ENCODE measurements at regions not wholly inside any gene's neighbourhood (a gene's known extent, or its start where the extent isn't known, plus 50 kb on each side); places are given as distances from the start of the nearest gene placed in this dataset.
"Not testable (repeated sequence)": the region's sequence is repeated elsewhere in the genome, so short reads cannot be mapped to it uniquely, and the experiment has no call there.

GRCh38 chr5:15366676-15367391 is 133.1 kb upstream of the FBXL7 start:
- H3K4me3 ChIP-seq (ENCODE audit: low read length): no peak overlapping the region
- intact Hi-C loops (cut with micrococcal nuclease): no loop called here
- TF ChIP-seq CTCF (IDR thresholded peaks at IDR 0.05): no peak
- ATAC-seq: no peak
- H3K4me1 ChIP-seq (ENCODE audit: control insufficient read depth, insufficient read depth, low read length): no peaks in the 10 kb centered on the region
- peaks cover 16 to 31% of the 10 kb centered on the region in 2 donors for H3K9me3 Mint-ChIP-seq
- H3K36me3 Mint-ChIP-seq: no peaks in the 10 kb centered on the region
- no peaks in the 10 kb centered on the region for H3K4me1 Mint-ChIP-seq
- DNase-seq: no peak
- H3K4me3 Mint-ChIP-seq: no peak overlapping the region
- H3K36me3 ChIP-seq (ENCODE audit: control insufficient read depth, insufficient read depth, low read length): no peaks in the 10 kb centered on the region
- no peak overlapping the region for H3K27ac Mint-ChIP-seq
- no peaks in the 10 kb centered on the region for H3K9me3 ChIP-seq (ENCODE audit: control insufficient read depth, insufficient read depth, low read length)
- H3K27me3 Mint-ChIP-seq (ENCODE audit: low read depth in 2 of 2): no peaks in the 10 kb centered on the region
- no peaks in the 10 kb centered on the region for H3K27me3 ChIP-seq (ENCODE audit: control insufficient read depth, insufficient read depth, low read length)
- WGBS (ENCODE audit: insufficient coverage): 81% methylated on average over 5 of the region's 6 CpGs
- H3K27ac ChIP-seq (ENCODE audit: low read length): no peak overlapping the region

GRCh38 chr5:15365070-15365469 is 134.9 kb upstream of the FBXL7 start:
- Histone ChIP-seq H3K4me1 (ENCODE audit: control insufficient read depth, insufficient read depth, low read length) (no peaks in the 10 kb centered on the region), H3K4me3 (ENCODE audit: low read length) (no peak overlapping the region), H3K9me3 (ENCODE audit: control insufficient read depth, insufficient read depth, low read length) (no peaks in the 10 kb centered on the region), H3K27ac (ENCODE audit: low read length) (no peak overlapping the region), H3K27me3 (ENCODE audit: control insufficient read depth, insufficient read depth, low read length) (no peaks in the 10 kb centered on the region), H3K36me3 (ENCODE audit: control insufficient read depth, insufficient read depth, low read length) (no peaks in the 10 kb centered on the region)
- no peaks in the 10 kb centered on the region for H3K4me1 Mint-ChIP-seq
- intact Hi-C loops (cut with micrococcal nuclease): no loop called here
- H3K36me3 Mint-ChIP-seq: no peaks in the 10 kb centered on the region
- ATAC-seq (no peak), DNase-seq (no peak)
- TF ChIP-seq CTCF (IDR thresholded peaks at IDR 0.05): no peak
- no peak overlapping the region for H3K27ac Mint-ChIP-seq
- peaks cover 15 to 28% of the 10 kb centered on the region in 2 donors for H3K9me3 Mint-ChIP-seq
- H3K27me3 Mint-ChIP-seq (ENCODE audit: low read depth in 2 of 2): no peaks in the 10 kb centered on the region
- H3K4me3 Mint-ChIP-seq: no peak overlapping the region

GRCh38 chr5:15363601-15364000 is 136.4 kb upstream of the FBXL7 start:
- Mint-ChIP-seq H3K27me3 (ENCODE audit: low read depth in 2 of 2) (no peaks in the 10 kb centered on the region), H3K27ac (no peak overlapping the region), H3K4me1 (no peaks in the 10 kb centered on the region), H3K4me3 (no peak overlapping the region), H3K9me3 (peaks cover 17 to 32% of the 10 kb centered on the region in 2 donors), H3K36me3 (no peaks in the 10 kb centered on the region)
- TF ChIP-seq CTCF (IDR thresholded peaks at IDR 0.05): no peak
- Histone ChIP-seq H3K27me3 (ENCODE audit: control insufficient read depth, insufficient read depth, low read length) (no peaks in the 10 kb centered on the region), H3K4me3 (ENCODE audit: low read length) (no peak overlapping the region), H3K36me3 (ENCODE audit: control insufficient read depth, insufficient read depth, low read length) (no peaks in the 10 kb centered on the region), H3K9me3 (ENCODE audit: control insufficient read depth, insufficient read depth, low read length) (no peaks in the 10 kb centered on the region), H3K27ac (ENCODE audit: low read length) (no peak overlapping the region), H3K4me1 (ENCODE audit: control insufficient read depth, insufficient read depth, low read length) (no peaks in the 10 kb centered on the region)
- ATAC-seq: no peak
- no peak for DNase-seq
- intact Hi-C loops (cut with micrococcal nuclease): no loop called here
- 68% methylated on average over 2 of the region's 2 CpGs for WGBS (ENCODE audit: insufficient coverage)

- H3K27ac ChIP-seq (ENCODE audit: low read length); H3K4me1 ChIP-seq (ENCODE audit: control insufficient read depth, insufficient read depth, low read length); H3K27me3 Mint-ChIP-seq (ENCODE audit: low read depth in 2 of 2); DNase-seq; H3K4me3 Mint-ChIP-seq; H3K4me3 ChIP-seq (ENCODE audit: low read length); H3K27me3 ChIP-seq (ENCODE audit: control insufficient read depth, insufficient read depth, low read length); intact Hi-C loops (cut with micrococcal nuclease); H3K36me3 Mint-ChIP-seq; H3K4me1 Mint-ChIP-seq; H3K36me3 ChIP-seq (ENCODE audit: control insufficient read depth, insufficient read depth, low read length); H3K27ac Mint-ChIP-seq; ATAC-seq; H3K9me3 ChIP-seq (ENCODE audit: control insufficient read depth, insufficient read depth, low read length): not testable (repeated sequence)
- WGBS (ENCODE audit: insufficient coverage): 75% methylated on average over 4 of the region's 4 CpGs
- peaks cover 19 to 23% of the 10 kb centered on the region in 2 donors for H3K9me3 Mint-ChIP-seq
Measured at GRCh38 chr5:15357092-15357453, 142.9 kb upstream of the FBXL7 start.

GRCh38 chr5:15356308-15357091 is 143.5 kb upstream of the FBXL7 start:
- H3K27me3 Mint-ChIP-seq (ENCODE audit: low read depth in 2 of 2); H3K9me3 ChIP-seq (ENCODE audit: control insufficient read depth, insufficient read depth, low read length); H3K4me1 Mint-ChIP-seq; ATAC-seq; H3K27me3 ChIP-seq (ENCODE audit: control insufficient read depth, insufficient read depth, low read length); H3K4me1 ChIP-seq (ENCODE audit: control insufficient read depth, insufficient read depth, low read length); H3K36me3 ChIP-seq (ENCODE audit: control insufficient read depth, insufficient read depth, low read length); intact Hi-C loops (cut with micrococcal nuclease); H3K36me3 Mint-ChIP-seq; H3K4me3 ChIP-seq (ENCODE audit: low read length); H3K4me3 Mint-ChIP-seq; DNase-seq; H3K27ac Mint-ChIP-seq; H3K27ac ChIP-seq (ENCODE audit: low read length): not testable (repeated sequence)
- H3K9me3 Mint-ChIP-seq: peaks cover 19 to 23% of the 10 kb centered on the region in 2 donors
- WGBS (ENCODE audit: insufficient coverage): 83% methylated on average over 4 of the region's 4 CpGs

Data from natural killer cell (primary cell).